Neural progenitor cell (in vitro differentiated cells): ENCODE measurements at regions not wholly inside any gene's neighbourhood (a gene's known extent, or its start where the extent isn't known, plus 50 kb on each side); places are given as distances from the start of the nearest gene placed in this dataset.

ENCODE experiments used
- DNase-seq: peaks from one replicate; pipeline ENCODE4 v3.0.0-alpha.2; 2016; ENCODE audit warnings: low spot score
- H2AFZ ChIP-seq: fragments of 200-600 bp; sonication (generic); replicated peaks from 2 replicates; pipeline ENCODE4 v1.6.1; 2016; ENCODE audit warnings: antibody characterized with exemption
- H3F3A ChIP-seq: fragments of 200-600 bp; sonication (generic); 2 replicates; pipeline ENCODE4 v1.6.1; 2016; ENCODE audit warnings: antibody characterized with exemption, low read depth
- H3K27ac ChIP-seq: fragments of 200-600 bp; sonication (generic); 2 replicates; pipeline ENCODE4 v1.5.1; 2016; ENCODE audit warnings: mild to moderate bottlenecking
- H3K27me3 ChIP-seq: fragments of 200-600 bp; sonication (generic); 2 replicates; pipeline ENCODE4 v1.6.1; 2016; ENCODE audit warnings: mild to moderate bottlenecking, moderate library complexity
- H3K36me3 ChIP-seq: fragments of 200-600 bp; sonication (generic); 2 replicates; pipeline ENCODE4 v1.5.1; 2016
- H3K4me1 ChIP-seq: fragments of 200-600 bp; sonication (generic); 2 replicates; pipeline ENCODE4 v1.6.1; 2016; ENCODE audit warnings: mixed run types
- H3K4me2 ChIP-seq: fragments of 200-600 bp; sonication (generic); 2 replicates; pipeline ENCODE4 v1.6.1; 2016
- H3K4me3 ChIP-seq: fragments of 200-600 bp; sonication (generic); 2 replicates; pipeline ENCODE4 v1.5.1; 2016
- H3K79me2 ChIP-seq: fragments of 200-600 bp; sonication (generic); 2 replicates; pipeline ENCODE4 v1.6.1; 2016; ENCODE audit warnings: low read depth
- H3K9ac ChIP-seq: fragments of 200-600 bp; sonication (generic); 2 replicates; pipeline ENCODE4 v1.6.1; 2016
- H3K9me3 ChIP-seq: fragments of 200-600 bp; sonication (generic); 2 replicates; pipeline ENCODE4 v1.5.1; 2016; ENCODE audit warnings: low read depth
- H4K20me1 ChIP-seq: fragments of 200-600 bp; sonication (generic); 2 replicates; pipeline ENCODE4 v1.6.1; 2016; ENCODE audit warnings: low read depth
- H3K27ac Mint-ChIP-seq: 3 replicates; pipeline ENCODE4 v1.8.0; 2021; ENCODE audit warnings: mixed read lengths
- H3K27me3 Mint-ChIP-seq: 2 replicates; pipeline ENCODE4 v1.8.0; 2022; ENCODE audit warnings: low read depth, mild to moderate bottlenecking, inconsistent platforms, moderate library complexity, mixed read lengths; ENCODE audit not compliant: insufficient read depth
- H3K36me3 Mint-ChIP-seq: 3 replicates; pipeline ENCODE4 v1.8.0; 2021; ENCODE audit warnings: mixed read lengths
- H3K4me1 Mint-ChIP-seq: 3 replicates; pipeline ENCODE4 v1.8.0; 2021; ENCODE audit warnings: mixed read lengths
- H3K4me3 Mint-ChIP-seq: 3 replicates; pipeline ENCODE4 v1.8.0; 2021; ENCODE audit warnings: mild to moderate bottlenecking, moderate library complexity, mixed read lengths
- H3K9me3 Mint-ChIP-seq: 3 replicates; pipeline ENCODE4 v1.8.0; 2020; ENCODE audit warnings: mixed read lengths
- CTCF ChIP-seq: fragments of 200-600 bp; sonication (generic); IDR thresholded peaks from 2 replicates; pipeline ENCODE4 v1.5.1; 2017; ENCODE audit warnings: antibody characterized with exemption, mild to moderate bottlenecking
- EZH2 ChIP-seq: fragments of 200-600 bp; sonication (generic); IDR thresholded peaks from 2 replicates; pipeline ENCODE4 v1.6.1; 2017; ENCODE audit warnings: antibody characterized with exemption, mild to moderate bottlenecking, moderate library complexity
- EZH2phosphoT487 ChIP-seq: fragments of 200-600 bp; sonication (generic); IDR thresholded peaks from 2 replicates; pipeline ENCODE4 v1.6.1; 2017; ENCODE audit warnings: antibody characterized with exemption

GRCh38 chr4:124873361-124874171, 161.0 kb upstream of the ANKRD50 start:
- DNase-seq, result peak; percentile 25
- Histone ChIP-seq H3K4me2 (peak overlapping the region; percentile 33), H3K9me3 (no peaks in the 10 kb centered on the region), H2AFZ (no peak overlapping the region), H3F3A (no peaks in the 10 kb centered on the region), H4K20me1 (no peaks in the 10 kb centered on the region), H3K4me1 (peaks cover 19% of the 10 kb centered on the region), H3K36me3 (no peaks in the 10 kb centered on the region), H3K79me2 (no peaks in the 10 kb centered on the region), H3K4me3 (no peak overlapping the region), H3K27me3 (no peaks in the 10 kb centered on the region), H3K9ac (no peak overlapping the region), H3K27ac (no peak overlapping the region)
- Mint-ChIP-seq H3K4me3 (no peak overlapping the region), H3K4me1 (peaks cover 8% of the 10 kb centered on the region), H3K27ac (no peak overlapping the region), H3K9me3 (peaks cover 21% of the 10 kb centered on the region), H3K36me3 (no peaks in the 10 kb centered on the region), H3K27me3 (peaks cover 2% of the 10 kb centered on the region)
- TF ChIP-seq EZH2phosphoT487 (no peak), CTCF (no peak), EZH2 (no peak)

DNA sequence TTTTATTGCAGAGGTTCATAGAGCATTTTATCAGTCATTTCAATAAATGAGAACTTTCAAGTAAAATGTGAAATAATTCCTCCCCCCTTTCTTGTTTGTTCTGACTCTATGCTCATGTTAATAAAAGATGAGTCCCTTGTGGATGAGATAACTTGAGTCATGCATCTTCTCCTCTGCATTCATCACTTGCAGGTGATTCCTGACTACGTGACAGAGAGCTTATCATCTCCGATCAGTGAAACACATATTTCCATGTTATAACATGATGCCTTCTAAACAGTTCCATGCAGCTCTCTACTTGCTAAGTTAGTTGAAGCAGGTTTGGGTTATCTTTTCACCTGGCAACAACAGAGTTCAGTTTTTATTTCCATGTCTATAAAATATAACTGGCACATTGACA, 160.1 kb upstream of the ANKRD50 start:
- DNase-seq, result no peak
- no peak overlapping the region for H3K27ac Mint-ChIP-seq
- no peak overlapping the region for H3K4me2 ChIP-seq

DNA sequence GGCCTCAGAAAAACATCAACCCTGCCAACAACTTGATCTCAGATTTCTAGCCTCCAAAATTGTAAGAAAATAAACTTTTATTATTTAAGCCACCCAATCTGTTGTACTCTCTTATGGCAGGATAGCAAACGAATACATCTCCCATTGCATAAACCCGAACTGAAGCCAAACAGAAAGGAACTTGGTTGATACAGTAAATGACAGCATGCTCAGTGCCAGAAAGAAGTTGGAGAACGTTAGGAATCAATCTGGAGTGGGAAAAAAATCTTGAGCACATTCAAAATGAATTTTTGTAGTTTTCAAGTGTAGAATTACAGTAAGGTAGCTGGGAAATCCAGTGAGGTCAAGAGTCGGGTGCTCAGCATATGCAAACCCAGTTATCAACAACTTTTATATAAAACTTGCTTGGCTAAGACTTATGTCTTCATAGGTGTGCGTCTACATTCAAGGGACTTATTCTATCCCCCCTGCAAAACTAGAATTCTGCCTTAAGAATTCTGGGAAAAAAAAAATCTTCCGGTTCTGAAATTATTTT, 157.5 kb upstream of the ANKRD50 start:
- H3K27ac Mint-ChIP-seq, result no peak overlapping the region
- peaks cover 2% of the 10 kb centered on the region for H3K9me3 Mint-ChIP-seq
- H3K4me1 Mint-ChIP-seq, result peaks cover 8% of the 10 kb centered on the region
- Histone ChIP-seq H4K20me1 (no peaks in the 10 kb centered on the region), H2AFZ (no peak overlapping the region), H3K4me1 (peaks cover 19% of the 10 kb centered on the region), H3K9me3 (no peaks in the 10 kb centered on the region), H3K4me2 (no peak overlapping the region), H3K4me3 (no peak overlapping the region), H3F3A (no peaks in the 10 kb centered on the region), H3K79me2 (no peaks in the 10 kb centered on the region), H3K36me3 (no peaks in the 10 kb centered on the region), H3K27ac (no peak overlapping the region), H3K9ac (no peak overlapping the region), H3K27me3 (no peaks in the 10 kb centered on the region)
- TF ChIP-seq CTCF (no peak), EZH2phosphoT487 (no peak), EZH2 (no peak)
- no peaks in the 10 kb centered on the region for H3K27me3 Mint-ChIP-seq
- no peak for DNase-seq
- no peaks in the 10 kb centered on the region for H3K36me3 Mint-ChIP-seq
- H3K4me3 Mint-ChIP-seq, result no peak overlapping the region

More for the DNA sequence above, 160.1 kb upstream of the ANKRD50 start:
- Histone ChIP-seq H3K9ac (no peak overlapping the region), H3K4me3 (no peak overlapping the region), H3K79me2 (no peaks in the 10 kb centered on the region), H3K9me3 (no peaks in the 10 kb centered on the region), H4K20me1 (no peaks in the 10 kb centered on the region), H3F3A (no peaks in the 10 kb centered on the region), H2AFZ (no peak overlapping the region), H3K27ac (no peak overlapping the region), H3K36me3 (no peaks in the 10 kb centered on the region), H3K4me1 (peaks cover 19% of the 10 kb centered on the region), H3K27me3 (no peaks in the 10 kb centered on the region)
- no peak for TF ChIP-seq CTCF
- TF ChIP-seq EZH2phosphoT487, result no peak
- no peak for TF ChIP-seq EZH2
- H3K9me3 Mint-ChIP-seq, result peaks cover 16% of the 10 kb centered on the region
- peaks cover 2% of the 10 kb centered on the region for H3K27me3 Mint-ChIP-seq
- H3K4me1 Mint-ChIP-seq, result peaks cover 8% of the 10 kb centered on the region
- no peak overlapping the region for H3K4me3 Mint-ChIP-seq
- no peaks in the 10 kb centered on the region for H3K36me3 Mint-ChIP-seq
